ENCODE measurements at regions not wholly inside any gene's neighbourhood (a gene's known extent, or its start where the extent isn't known, plus 50 kb on each side); places are given as distances from the start of the nearest gene placed in this dataset.

DNA sequence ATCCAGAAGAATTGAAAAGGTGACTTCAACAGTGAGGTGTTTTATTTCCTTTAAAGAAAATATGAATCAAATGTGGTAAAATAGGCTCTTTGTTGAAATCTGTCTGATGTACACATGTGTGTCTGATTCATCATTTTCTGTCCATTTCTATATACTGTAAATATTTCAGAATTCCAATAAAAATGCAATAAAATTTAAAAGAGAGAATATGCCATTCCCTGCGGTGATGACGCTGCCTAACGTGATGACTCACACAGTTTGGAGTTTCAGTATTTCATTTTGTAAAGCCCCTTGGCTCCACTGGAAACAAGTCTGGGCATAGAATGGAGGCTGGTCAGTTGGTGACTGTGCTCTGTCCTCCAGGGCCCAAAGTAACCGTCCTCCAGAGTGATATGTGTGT lies 482.5 kb upstream of the CDH5 start:
- TF ChIP-seq CTCF (IDR thresholded peaks at IDR 0.05), result no peak
- TF ChIP-seq POLR2AphosphoS5 (IDR thresholded peaks at IDR 0.05), result no peak
- no peak for TF ChIP-seq POLR2A (IDR thresholded peaks at IDR 0.05)

Measured in breast epithelium (tissue), 3 donors.